ENCODE measurements at regions not wholly inside any gene's neighbourhood (a gene's known extent, or its start where the extent isn't known, plus 50 kb on each side); places are given as distances from the start of the nearest gene placed in this dataset.

GRCh38 chr2:35787302-35788031 lies 568.1 kb upstream of the CRIM1 start:
- no peak for TF ChIP-seq EZH2phosphoT487 (IDR thresholded peaks at IDR 0.05; ENCODE audit: borderline replicate concordance)
- no peak for TF ChIP-seq CTCF (conservative IDR thresholded peaks at IDR 0.05; ENCODE audit: low read length)
